CD4-positive, CD25-positive, alpha-beta regulatory T cell (primary cell): ENCODE measurements at regions not wholly inside any gene's neighbourhood (a gene's known extent, or its start where the extent isn't known, plus 50 kb on each side); places are given as distances from the start of the nearest gene placed in this dataset.

Experiments used
- ATAC-seq, 2 donors: fragments of 150-1000 bp; cut with Tn5 transposase; one replicate each; pipeline ENCODE4 v1.10.0; 2021; ENCODE audit warnings: low read depth in 2 of 2, moderate number of reproducible peaks in 2 of 2, moderate library complexity in 1 of 2
- DNase-seq, 3 donors: peaks; one replicate each; pipeline versions ENCODE4 v3.0.0 to v3.0.0-alpha.2; 2012 to 2022; ENCODE audit warnings: mixed read lengths in 1 of 3
- H3K27ac ChIP-seq: one replicate; pipeline ENCODE4 v1.7.0; 2013; ENCODE audit warnings: mild to moderate bottlenecking, low read length; ENCODE audit not compliant: insufficient read depth, poor library complexity, severe bottlenecking
- H3K27me3 ChIP-seq: one replicate; pipeline ENCODE4 v1.7.0; 2013; ENCODE audit warnings: low read length; ENCODE audit not compliant: control insufficient read depth, insufficient read depth
- H3K36me3 ChIP-seq: one replicate; pipeline ENCODE4 v1.7.0; 2013; ENCODE audit warnings: mild to moderate bottlenecking, low read length, moderate library complexity; ENCODE audit not compliant: control insufficient read depth, insufficient read depth
- H3K4me1 ChIP-seq: 2 replicates; pipeline ENCODE4 v1.7.0; 2013; ENCODE audit warnings: mild to moderate bottlenecking, low read length; ENCODE audit not compliant: insufficient read depth, control insufficient read depth, poor library complexity, severe bottlenecking
- H3K4me3 ChIP-seq: one replicate; pipeline ENCODE4 v1.7.0; 2013; ENCODE audit warnings: low read depth, mild to moderate bottlenecking, low read length, moderate library complexity
- H3K9me3 ChIP-seq, 2 experiments: 1 replicate in 1 of 2; 2 replicates in 1 of 2; pipeline ENCODE4 v1.7.0; 2013; ENCODE audit warnings: low read length in 2 of 2, mild to moderate bottlenecking in 1 of 2, moderate library complexity in 1 of 2; ENCODE audit not compliant: control insufficient read depth in 2 of 2
- H3K27ac Mint-ChIP-seq, 3 donors: one replicate each; pipeline ENCODE4 v1.8.0; 2020 to 2022; ENCODE audit warnings: mild to moderate bottlenecking in 3 of 3, mixed read lengths in 3 of 3, moderate library complexity in 2 of 3
- H3K27me3 Mint-ChIP-seq: one replicate; pipeline ENCODE4 v1.8.0; 2022; ENCODE audit warnings: mild to moderate bottlenecking, mixed read lengths
- H3K36me3 Mint-ChIP-seq: one replicate; pipeline ENCODE4 v1.8.0; 2020; ENCODE audit warnings: mixed read lengths
- H3K4me1 Mint-ChIP-seq, 4 donors: one replicate each; pipeline ENCODE4 v1.8.0; 2020 to 2022; ENCODE audit warnings: mixed read lengths in 4 of 4, mild to moderate bottlenecking in 1 of 4
- H3K4me3 Mint-ChIP-seq, 4 donors: one replicate each; pipeline ENCODE4 v1.8.0; 2020 to 2022; ENCODE audit warnings: mild to moderate bottlenecking in 4 of 4, mixed read lengths in 4 of 4, moderate library complexity in 3 of 4
- H3K9me3 Mint-ChIP-seq, 7 donors: one replicate each; pipeline ENCODE4 v1.8.0; 2020 to 2022; ENCODE audit warnings: mixed read lengths in 7 of 7, mild to moderate bottlenecking in 3 of 7, moderate library complexity in 2 of 7

DNA sequence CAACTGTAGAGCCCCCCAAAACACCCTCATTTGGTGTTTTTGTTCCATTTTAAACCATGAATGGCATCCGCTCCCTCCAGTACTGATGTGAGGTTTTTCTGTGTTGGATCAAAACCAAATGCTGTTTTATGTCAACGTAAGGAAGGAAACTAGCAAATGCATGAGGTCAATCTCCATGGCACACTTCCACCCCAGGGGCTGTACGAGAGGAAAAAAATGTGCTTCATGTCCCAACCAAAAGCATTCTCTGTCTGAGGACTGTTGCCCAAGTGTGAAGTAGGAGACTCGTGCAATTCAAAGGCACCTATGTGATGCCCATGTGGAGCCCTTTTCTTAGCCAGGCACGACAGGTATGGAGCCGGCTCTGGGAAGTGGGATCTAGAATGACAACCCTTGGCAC is 180.3 kb upstream of the MKI67 start:
- Mint-ChIP-seq H3K4me3 (no peak overlapping the region), H3K27ac (no peak overlapping the region), H3K9me3 (peaks cover 0 to 1% (median 0%) of the 10 kb centered on the region in 7 donors), H3K27me3 (no peaks in the 10 kb centered on the region), H3K36me3 (no peaks in the 10 kb centered on the region), H3K4me1 (no peaks in the 10 kb centered on the region)
- H3K27ac ChIP-seq: no peak overlapping the region
- no peak overlapping the region for H3K4me3 ChIP-seq
- no peak for DNase-seq
- ATAC-seq: no peak
- no peaks in the 10 kb centered on the region for H3K36me3 ChIP-seq
- H3K4me1 ChIP-seq: no peaks in the 10 kb centered on the region
- H3K27me3 ChIP-seq: no peaks in the 10 kb centered on the region
- no peaks in the 10 kb centered on the region for H3K9me3 ChIP-seq

DNA sequence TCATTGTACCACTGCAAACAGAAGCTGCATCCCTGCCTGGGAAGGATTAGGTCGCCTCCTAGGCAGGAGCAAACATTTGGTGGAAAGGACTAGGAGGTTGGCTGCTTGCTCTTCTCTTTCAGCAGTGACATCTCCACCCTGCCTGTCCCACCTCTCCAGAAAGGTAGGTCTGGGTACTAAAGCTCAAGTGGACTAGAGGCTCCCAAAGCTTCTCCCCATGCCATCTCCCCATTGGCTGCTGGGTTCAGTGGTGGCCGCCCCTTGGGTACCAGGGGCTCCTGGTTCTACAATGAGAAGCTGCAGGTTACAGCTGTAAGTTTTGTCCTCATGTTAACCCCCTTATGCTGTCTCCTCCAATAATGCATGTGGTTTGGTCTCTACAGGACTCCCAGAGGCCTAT is 180.7 kb upstream of the MKI67 start:
- no peak overlapping the region for H3K27ac Mint-ChIP-seq

GRCh38 chr10:128307820-128308219 is 181.6 kb upstream of the MKI67 start:
- H3K27me3 Mint-ChIP-seq: no peaks in the 10 kb centered on the region
- no peaks in the 10 kb centered on the region for H3K9me3 Mint-ChIP-seq
- no peak for DNase-seq
- Histone ChIP-seq H3K4me1 (no peaks in the 10 kb centered on the region), H3K27me3 (no peaks in the 10 kb centered on the region), H3K27ac (no peak overlapping the region), H3K36me3 (no peaks in the 10 kb centered on the region), H3K4me3 (no peak overlapping the region), H3K9me3 (no peaks in the 10 kb centered on the region)
- H3K4me1 Mint-ChIP-seq: no peaks in the 10 kb centered on the region
- H3K4me3 Mint-ChIP-seq: no peak overlapping the region
- ATAC-seq: no peak
- H3K27ac Mint-ChIP-seq: no peak overlapping the region
- H3K36me3 Mint-ChIP-seq: no peaks in the 10 kb centered on the region

More for the DNA sequence above, 180.7 kb upstream of the MKI67 start:
- Histone ChIP-seq H3K4me1 (no peaks in the 10 kb centered on the region), H3K27ac (no peak overlapping the region), H3K27me3 (no peaks in the 10 kb centered on the region), H3K4me3 (no peak overlapping the region), H3K9me3 (no peaks in the 10 kb centered on the region), H3K36me3 (no peaks in the 10 kb centered on the region)
- H3K36me3 Mint-ChIP-seq: no peaks in the 10 kb centered on the region
- no peak for ATAC-seq
- H3K4me1 Mint-ChIP-seq: no peaks in the 10 kb centered on the region
- no peaks in the 10 kb centered on the region for H3K27me3 Mint-ChIP-seq
- DNase-seq: no peak
- H3K9me3 Mint-ChIP-seq: peaks cover 0 to 1% (median 0%) of the 10 kb centered on the region in 7 donors
- no peak overlapping the region for H3K4me3 Mint-ChIP-seq

- H3K9me3 Mint-ChIP-seq: peaks cover 0 to 2% (median 0%) of the 10 kb centered on the region in 7 donors
- Histone ChIP-seq H3K36me3 (no peaks in the 10 kb centered on the region), H3K9me3 (no peaks in the 10 kb centered on the region), H3K27me3 (no peaks in the 10 kb centered on the region), H3K27ac (no peak overlapping the region), H3K4me1 (no peaks in the 10 kb centered on the region), H3K4me3 (no peak overlapping the region)
- ATAC-seq (no peak), DNase-seq (no peak)
- no peaks in the 10 kb centered on the region for H3K36me3 Mint-ChIP-seq
- H3K27me3 Mint-ChIP-seq: no peaks in the 10 kb centered on the region
- H3K4me1 Mint-ChIP-seq: no peaks in the 10 kb centered on the region
- no peak overlapping the region for H3K4me3 Mint-ChIP-seq
- no peak overlapping the region for H3K27ac Mint-ChIP-seq
Measured at GRCh38 chr10:128310971-128311658, 184.9 kb upstream of the MKI67 start.

GRCh38 chr10:128312250-128312649 is 186.0 kb upstream of the MKI67 start:
- no peak overlapping the region for H3K27ac ChIP-seq
- H3K4me3 ChIP-seq: no peak overlapping the region
- Mint-ChIP-seq H3K9me3 (peaks cover 0 to 2% (median 0%) of the 10 kb centered on the region in 7 donors), H3K36me3 (no peaks in the 10 kb centered on the region), H3K27ac (no peak overlapping the region), H3K4me1 (no peaks in the 10 kb centered on the region), H3K4me3 (no peak overlapping the region), H3K27me3 (no peaks in the 10 kb centered on the region)
- no peaks in the 10 kb centered on the region for H3K4me1 ChIP-seq
- H3K9me3 ChIP-seq: no peaks in the 10 kb centered on the region
- no peak for DNase-seq
- H3K36me3 ChIP-seq: no peaks in the 10 kb centered on the region
- no peaks in the 10 kb centered on the region for H3K27me3 ChIP-seq
- no peak for ATAC-seq

DNA sequence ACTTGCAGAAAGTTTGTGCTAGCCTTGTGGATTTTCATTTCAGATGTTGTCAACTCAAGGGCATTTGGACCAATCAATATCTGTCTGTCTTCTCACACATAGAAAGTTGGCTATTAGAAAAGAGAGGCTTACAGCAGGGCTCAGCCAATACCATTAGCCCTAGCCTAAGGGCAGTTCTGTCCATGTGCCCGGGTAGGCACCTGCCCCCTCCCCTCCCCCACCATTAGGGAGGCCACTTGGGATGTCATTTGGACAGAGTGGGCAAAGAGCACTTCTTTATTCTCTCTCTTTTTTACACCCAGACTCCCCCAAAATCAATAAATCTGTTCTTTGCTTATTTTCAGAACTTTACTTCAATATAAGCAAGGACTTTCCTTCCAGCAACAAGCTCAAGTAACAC is 188.5 kb upstream of the MKI67 start:
- Histone ChIP-seq H3K4me3 (no peak overlapping the region), H3K27me3 (no peaks in the 10 kb centered on the region), H3K27ac (no peak overlapping the region), H3K9me3 (no peaks in the 10 kb centered on the region), H3K36me3 (no peaks in the 10 kb centered on the region), H3K4me1 (no peaks in the 10 kb centered on the region)
- Mint-ChIP-seq H3K4me3 (no peak overlapping the region), H3K27me3 (no peaks in the 10 kb centered on the region), H3K27ac (no peak overlapping the region), H3K4me1 (no peaks in the 10 kb centered on the region), H3K9me3 (peaks cover 0 to 2% (median 0%) of the 10 kb centered on the region in 7 donors), H3K36me3 (no peaks in the 10 kb centered on the region)
- ATAC-seq (no peak), DNase-seq (no peak)

GRCh38 chr10:128316121-128316726 is 190.0 kb upstream of the MKI67 start:
- Histone ChIP-seq H3K36me3 (no peaks in the 10 kb centered on the region), H3K4me1 (no peaks in the 10 kb centered on the region), H3K27me3 (no peaks in the 10 kb centered on the region), H3K4me3 (no peak overlapping the region), H3K9me3 (no peaks in the 10 kb centered on the region), H3K27ac (no peak overlapping the region)
- Mint-ChIP-seq H3K4me3 (no peak overlapping the region), H3K36me3 (no peaks in the 10 kb centered on the region), H3K27ac (no peak overlapping the region), H3K9me3 (peaks cover 0 to 2% (median 0%) of the 10 kb centered on the region in 7 donors), H3K4me1 (no peaks in the 10 kb centered on the region), H3K27me3 (no peaks in the 10 kb centered on the region)
- ATAC-seq (no peak), DNase-seq (no peak)

DNA sequence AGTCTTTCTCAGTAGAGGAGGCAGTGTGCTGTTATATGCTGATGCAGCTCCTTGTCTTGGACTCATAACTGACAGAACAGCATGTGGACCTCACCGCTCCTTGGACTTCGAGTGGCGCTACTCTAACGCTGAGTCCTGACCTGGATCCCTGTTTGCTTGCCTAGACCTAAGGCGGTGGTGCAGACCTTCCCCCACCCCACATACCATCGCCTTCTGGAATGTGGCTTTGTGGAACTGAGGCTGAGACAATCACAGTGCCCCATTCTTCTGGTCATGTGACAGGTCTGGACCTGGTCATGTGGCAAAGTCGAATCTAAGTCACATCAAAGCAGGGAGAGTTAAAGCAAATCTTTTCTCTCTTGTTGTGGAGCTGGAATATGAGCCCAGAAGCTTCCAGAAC is 190.7 kb upstream of the MKI67 start:
- no peaks in the 10 kb centered on the region for H3K27me3 ChIP-seq
- Mint-ChIP-seq H3K36me3 (no peaks in the 10 kb centered on the region), H3K27me3 (no peaks in the 10 kb centered on the region), H3K4me1 (no peaks in the 10 kb centered on the region), H3K9me3 (peaks cover 0 to 2% (median 0%) of the 10 kb centered on the region in 7 donors), H3K4me3 (no peak overlapping the region), H3K27ac (no peak overlapping the region)
- H3K4me3 ChIP-seq: no peak overlapping the region
- DNase-seq (no peak), ATAC-seq (no peak)
- no peak overlapping the region for H3K27ac ChIP-seq
- no peaks in the 10 kb centered on the region for H3K4me1 ChIP-seq
- no peaks in the 10 kb centered on the region for H3K9me3 ChIP-seq
- no peaks in the 10 kb centered on the region for H3K36me3 ChIP-seq
